ENCODE measurements at regions not wholly inside any gene's neighbourhood (a gene's known extent, or its start where the extent isn't known, plus 50 kb on each side); places are given as distances from the start of the nearest gene placed in this dataset.

DNA sequence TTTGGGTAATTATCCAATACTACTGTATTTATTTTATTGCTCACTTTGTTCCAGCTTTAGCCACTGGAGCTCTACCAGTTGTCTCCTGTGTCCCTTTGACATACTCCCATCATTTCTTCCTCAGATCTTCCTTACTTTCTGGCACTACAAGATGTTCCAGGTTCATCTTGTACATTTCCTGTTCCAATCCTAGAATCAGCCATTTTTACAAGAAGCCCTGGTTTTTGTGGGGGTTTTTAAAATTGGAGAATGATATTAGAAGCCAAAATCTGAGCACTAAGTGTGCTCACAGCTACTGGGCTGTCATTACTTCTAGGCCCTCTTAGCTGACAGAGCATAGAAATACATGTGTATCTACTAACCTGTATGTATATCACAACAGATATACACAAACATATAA lies 164.3 kb downstream of the ZFP36L2 start:
- no TSS peak for BruUV-seq (replicated peaks)
- no peaks in the 10 kb centered on the region for H3K27me3 ChIP-seq (ENCODE audit: control insufficient read depth in 2 of 2, insufficient read depth in 2 of 2, low read length in 2 of 2)
- DNase-seq (ENCODE audit: low read depth, low spot score) (no peak), FAIRE-seq (no peak)
- intact Hi-C loops (cut with micrococcal nuclease) (no loop called here), dilution Hi-C loops (cut with MboI; ENCODE audit: extremely low pct_ligation_motif_present, low sequenced_read_pairs) (no loop called here)
- H3K79me2 ChIP-seq (ENCODE audit: control insufficient read depth, insufficient read depth, low read length) = no peaks in the 10 kb centered on the region
- H3K9ac ChIP-seq (replicated peaks; ENCODE audit: extremely low read depth, insufficient read depth, low read length) = no peak overlapping the region
- TF ChIP-seq, protein P1, sequence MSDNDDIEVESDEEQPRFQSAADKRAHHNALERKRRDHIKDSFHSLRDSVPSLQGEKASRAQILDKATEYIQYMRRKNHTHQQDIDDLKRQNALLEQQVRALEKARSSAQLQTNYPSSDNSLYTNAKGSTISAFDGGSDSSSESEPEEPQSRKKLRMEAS (IDR thresholded peaks at IDR 0.05; ENCODE audit: insufficient read depth, insufficient read length) = no peak
- no peak for TF ChIP-seq GATA2 (IDR thresholded peaks at IDR 0.05; ENCODE audit: insufficient read depth, insufficient read length, low read depth, low read length)
- TF ChIP-seq POLR2A (IDR thresholded peaks at IDR 0.05; ENCODE audit: low read depth, low read length) = no peak
- no peak for TF ChIP-seq POLR2AphosphoS5 (IDR thresholded peaks at IDR 0.05; ENCODE audit: insufficient read depth, low read depth, low read length)
- TF ChIP-seq MYC (IDR thresholded peaks at IDR 0.05; ENCODE audit: low read depth, low read length) = no peak
- H2AFZ ChIP-seq (ENCODE audit: low read depth, low read length) = no peak overlapping the region
- no peak overlapping the region for H3K4me3 ChIP-seq (replicated peaks in 1 of 3; ENCODE audit: insufficient read depth in 1 of 3, low read depth in 1 of 3, low read length in 3 of 3)
- CTCF ChIA-PET = no interaction called here
- no peaks in the 10 kb centered on the region for H3K9me1 ChIP-seq (replicated peaks; ENCODE audit: control insufficient read depth, extremely low read depth, insufficient read depth, low read length)
- H3K4me2 ChIP-seq (ENCODE audit: insufficient read depth, low read length) = no peak overlapping the region
- no peaks in the 10 kb centered on the region for H4K20me1 ChIP-seq (replicated peaks; ENCODE audit: control insufficient read depth, extremely low read depth, insufficient read depth, low read length)
- H3K4me1 ChIP-seq (ENCODE audit: control insufficient read depth, extremely low read depth, insufficient read depth, low read length) = peaks cover 5% of the 10 kb centered on the region
- no peak overlapping the region for H3K27ac ChIP-seq (ENCODE audit: insufficient read depth, low read depth, low read length)
- POLR2A ChIA-PET = no interaction called here
- no peaks in the 10 kb centered on the region for H3K9me3 ChIP-seq (replicated peaks; ENCODE audit: control insufficient read depth, insufficient read depth, low read length)
- H3K36me3 ChIP-seq (ENCODE audit: control insufficient read depth in 2 of 2, extremely low read depth in 1 of 2, insufficient read depth in 2 of 2, low read length in 2 of 2) = no peaks in the 10 kb centered on the region

- no TSS peak for BruUV-seq (replicated peaks)
- intact Hi-C loops (cut with micrococcal nuclease) (no loop called here), dilution Hi-C loops (cut with MboI; ENCODE audit: extremely low pct_ligation_motif_present, low sequenced_read_pairs) (no loop called here)
- ChIA-PET CTCF (interaction anchor here (0.9 to 1.7 kb wide), 2 partner anchors 10 kb away, joined by 3 to 9 read pairs; no protein-coding TSS in a partner anchor), POLR2A (no interaction called here)
- no peak overlapping the region for H3K9ac ChIP-seq (replicated peaks; ENCODE audit: extremely low read depth, insufficient read depth, low read length)
- no peak for FAIRE-seq
- no peaks in the 10 kb centered on the region for H3K27me3 ChIP-seq (ENCODE audit: control insufficient read depth in 2 of 2, insufficient read depth in 2 of 2, low read length in 2 of 2)
- H3K9me1 ChIP-seq (replicated peaks; ENCODE audit: control insufficient read depth, extremely low read depth, insufficient read depth, low read length) = no peaks in the 10 kb centered on the region
- no peak overlapping the region for H2AFZ ChIP-seq (ENCODE audit: low read depth, low read length)
- H3K9me3 ChIP-seq (replicated peaks; ENCODE audit: control insufficient read depth, insufficient read depth, low read length) = no peaks in the 10 kb centered on the region
- H3K79me2 ChIP-seq (ENCODE audit: control insufficient read depth, insufficient read depth, low read length) = no peaks in the 10 kb centered on the region
- no peak overlapping the region for H3K27ac ChIP-seq (ENCODE audit: insufficient read depth, low read depth, low read length)
- DNase-seq (ENCODE audit: low read depth, low spot score) = no peak
- no peak overlapping the region for H3K4me3 ChIP-seq (replicated peaks in 1 of 3; ENCODE audit: insufficient read depth in 1 of 3, low read depth in 1 of 3, low read length in 3 of 3)
- H3K4me2 ChIP-seq (ENCODE audit: insufficient read depth, low read length) = no peak overlapping the region
- H3K4me1 ChIP-seq (ENCODE audit: control insufficient read depth, extremely low read depth, insufficient read depth, low read length) = peaks cover 5% of the 10 kb centered on the region
- H3K36me3 ChIP-seq (ENCODE audit: control insufficient read depth in 2 of 2, extremely low read depth in 1 of 2, insufficient read depth in 2 of 2, low read length in 2 of 2) = no peaks in the 10 kb centered on the region
- H4K20me1 ChIP-seq (replicated peaks; ENCODE audit: control insufficient read depth, extremely low read depth, insufficient read depth, low read length) = no peaks in the 10 kb centered on the region
- TF ChIP-seq POLR2A (IDR thresholded peaks at IDR 0.05; ENCODE audit: low read depth, low read length) (no peak), GATA2 (IDR thresholded peaks at IDR 0.05; ENCODE audit: insufficient read depth, insufficient read length, low read depth, low read length) (no peak), CTCF (IDR thresholded peaks at IDR 0.05; ENCODE audit: extremely low read depth in 1 of 2, insufficient read depth in 1 of 2, low read depth in 1 of 2, low read length in 2 of 2) (no peak), EZH2 (IDR thresholded peaks at IDR 0.05; ENCODE audit: borderline replicate concordance, low read depth, low read length, severe bottlenecking) (no peak), MYC (IDR thresholded peaks at IDR 0.05; ENCODE audit: low read depth, low read length) (no peak), FOS (IDR thresholded peaks at IDR 0.05; ENCODE audit: borderline replicate concordance, insufficient read depth, low read length) (no peak), JUN (IDR thresholded peaks at IDR 0.05; ENCODE audit: borderline replicate concordance, insufficient read depth, insufficient read length, low read depth) (no peak), POLR2AphosphoS5 (IDR thresholded peaks at IDR 0.05; ENCODE audit: insufficient read depth, low read depth, low read length) (no peak)
- TF ChIP-seq, protein P1 (IDR thresholded peaks at IDR 0.05; ENCODE audit: insufficient read depth, insufficient read length) = no peak
Measured at GRCh38 chr2:43060390-43061016, 165.9 kb downstream of the ZFP36L2 start.

Data from endothelial cell of umbilical vein (primary cell).